Lower leg skin (tissue), 3 donors: ENCODE measurements at regions not wholly inside any gene's neighbourhood (a gene's known extent, or its start where the extent isn't known, plus 50 kb on each side); places are given as distances from the start of the nearest gene placed in this dataset.
"Not testable (repeated sequence)": the region's sequence is repeated elsewhere in the genome, so short reads cannot be mapped to it uniquely, and the experiment has no call there.

Experiments
- POLR2A ChIP-seq, 2 donors: fragments of 450-650 bp; IDR thresholded peaks; one replicate each; pipeline ENCODE4 v1.6.1; 2016 to 2017; ENCODE audit warnings: antibody characterized with exemption in 2 of 2, mild to moderate bottlenecking in 1 of 2, moderate library complexity in 1 of 2
- TF ChIP-seq, protein P1 (sequence below), 3 donors: fragments of 450-650 bp; IDR thresholded peaks; one replicate each; pipeline ENCODE4 v1.5.1; 2016; ENCODE audit warnings: antibody characterized with exemption in 3 of 3, mild to moderate bottlenecking in 3 of 3, moderate library complexity in 2 of 3

DNA sequence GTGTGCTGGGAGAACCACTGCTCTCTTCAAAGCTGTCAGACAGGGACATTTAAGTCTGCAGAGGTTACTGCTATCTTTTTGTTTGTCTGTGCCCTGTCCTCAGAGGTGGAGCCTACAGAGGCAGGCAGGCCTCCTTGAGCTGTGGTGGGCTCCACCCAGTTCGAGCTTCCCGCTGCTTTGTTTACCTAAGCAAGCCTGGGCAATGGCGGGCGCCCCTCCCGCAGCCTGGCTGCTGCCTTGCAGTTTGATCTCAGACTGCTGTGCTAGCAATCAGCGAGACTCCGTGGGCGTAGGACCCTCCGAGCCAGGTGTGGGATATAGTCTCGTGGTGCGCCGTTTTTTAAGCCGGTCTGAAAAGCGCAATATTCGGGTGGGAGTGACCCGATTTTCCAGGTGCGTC, 164.0 kb downstream of the HRH4 start:
- TF ChIP-seq, protein P1, sequence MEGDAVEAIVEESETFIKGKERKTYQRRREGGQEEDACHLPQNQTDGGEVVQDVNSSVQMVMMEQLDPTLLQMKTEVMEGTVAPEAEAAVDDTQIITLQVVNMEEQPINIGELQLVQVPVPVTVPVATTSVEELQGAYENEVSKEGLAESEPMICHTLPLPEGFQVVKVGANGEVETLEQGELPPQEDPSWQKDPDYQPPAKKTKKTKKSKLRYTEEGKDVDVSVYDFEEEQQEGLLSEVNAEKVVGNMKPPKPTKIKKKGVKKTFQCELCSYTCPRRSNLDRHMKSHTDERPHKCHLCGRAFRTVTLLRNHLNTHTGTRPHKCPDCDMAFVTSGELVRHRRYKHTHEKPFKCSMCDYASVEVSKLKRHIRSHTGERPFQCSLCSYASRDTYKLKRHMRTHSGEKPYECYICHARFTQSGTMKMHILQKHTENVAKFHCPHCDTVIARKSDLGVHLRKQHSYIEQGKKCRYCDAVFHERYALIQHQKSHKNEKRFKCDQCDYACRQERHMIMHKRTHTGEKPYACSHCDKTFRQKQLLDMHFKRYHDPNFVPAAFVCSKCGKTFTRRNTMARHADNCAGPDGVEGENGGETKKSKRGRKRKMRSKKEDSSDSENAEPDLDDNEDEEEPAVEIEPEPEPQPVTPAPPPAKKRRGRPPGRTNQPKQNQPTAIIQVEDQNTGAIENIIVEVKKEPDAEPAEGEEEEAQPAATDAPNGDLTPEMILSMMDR (IDR thresholded peaks at IDR 0.05), result not testable (repeated sequence)
- TF ChIP-seq POLR2A (IDR thresholded peaks at IDR 0.05), result not testable (repeated sequence)
